A549 (cell line): ENCODE measurements at regions not wholly inside any gene's neighbourhood (a gene's known extent, or its start where the extent isn't known, plus 50 kb on each side); places are given as distances from the start of the nearest gene placed in this dataset.

Experiments used
- ATAC-seq, 2 experiments: fragments of 200-7000 bp in 1 of 2; fragments of >200 bp in 1 of 2; cut with Nextera tagmentation in 1 of 2; cut with Tn5 transposase in 1 of 2; 3 replicates each; pipeline versions ENCODE4 v1.8.0 to v1.9.1; 2018 to 2020; ENCODE audit warnings: mild to moderate bottlenecking in 1 of 2, moderate library complexity in 1 of 2
- CTCF ChIA-PET: fragments of 300-600 bp; sonication (Branson Sonifier 250); formaldehyde crosslinking; extraction: SDS; loops from one replicate; lab custom pipeline; 2021; ENCODE audit warnings: antibody characterized with exemption, inconsistent platforms; lab: Yijun Ruan, JAX
- POLR2A ChIA-PET: fragments of 350-600 bp; formaldehyde crosslinking; extraction: SDS; loops from one replicate; lab custom pipeline; 2021; ENCODE audit warnings: antibody characterized with exemption, inconsistent platforms; lab: Yijun Ruan, JAX
- DNase-seq, 2 experiments: peaks; one replicate each; pipeline versions ENCODE4 v3.0.0 to v3.0.0-alpha.2; 2011 to 2016; ENCODE audit warnings: low read depth in 1 of 2, low spot score in 1 of 2
- FAIRE-seq: peaks from 2 replicates; lab custom pipeline; 2011; peaks lifted over from hg19 to GRCh38; lab: Jason Lieb, UNC
- H3K27ac ChIP-seq, 2 experiments: fragments of >200 bp; sonication (Bioruptor Twin); formaldehyde crosslinking; 3 replicates each; pipeline ENCODE4 v1.5.1; 2016 to 2017
- H3K4me1 ChIP-seq: fragments of >200 bp; sonication (Bioruptor Twin); formaldehyde crosslinking; 3 replicates; pipeline ENCODE4 v1.6.1; 2016
- H3K4me2 ChIP-seq: fragments of >200 bp; sonication (Bioruptor Twin); formaldehyde crosslinking; 3 replicates; pipeline ENCODE4 v1.6.1; 2016
- H3K4me3 ChIP-seq: fragments of >200 bp; sonication (Bioruptor Twin); formaldehyde crosslinking; 3 replicates; pipeline ENCODE4 v1.5.1; 2016
- H3K9me3 ChIP-seq: fragments of >200 bp; sonication (Bioruptor Twin); formaldehyde crosslinking; 3 replicates; pipeline ENCODE4 v1.6.1; 2016
- CHD4 ChIP-seq: fragments of 200-600 bp; sonication (generic); IDR thresholded peaks from 2 replicates; pipeline ENCODE4 v1.6.1; 2016; ENCODE audit warnings: antibody characterized with exemption, mild to moderate bottlenecking, borderline replicate concordance
- ELK1 ChIP-seq: fragments of 150-350 bp; IDR thresholded peaks from 2 replicates; pipeline ENCODE4 v1.6.1; 2014; ENCODE audit warnings: low read depth, mild to moderate bottlenecking, low read length
- FOSB ChIP-seq: fragments of 250-450 bp; sonication (Bioruptor Pico); IDR thresholded peaks from 2 replicates; pipeline ENCODE4 v1.5.0; 2020; ENCODE audit warnings: mild to moderate bottlenecking, moderate library complexity
- FOXS1 ChIP-seq: fragments of 250-450 bp; sonication (Bioruptor Pico); IDR thresholded peaks from 2 replicates; pipeline ENCODE4 v1.5.0; 2020; ENCODE audit warnings: mild to moderate bottlenecking, moderate library complexity
- GATA3 ChIP-seq: IDR thresholded peaks from 2 replicates; pipeline ENCODE4 v1.6.1; 2012; ENCODE audit warnings: borderline replicate concordance
- HDAC2 ChIP-seq: fragments of 200-600 bp; sonication (generic); IDR thresholded peaks from 2 replicates; pipeline ENCODE4 v1.6.1; 2016
- HOXA7 ChIP-seq: fragments of 250-450 bp; sonication (Bioruptor Pico); IDR thresholded peaks from 2 replicates; pipeline ENCODE4 v1.5.0; 2020; ENCODE audit warnings: mild to moderate bottlenecking, moderate library complexity
- HOXB13 ChIP-seq: fragments of 250-450 bp; sonication (Bioruptor Pico); IDR thresholded peaks from 2 replicates; pipeline ENCODE4 v1.5.0; 2020; ENCODE audit warnings: low read depth, mild to moderate bottlenecking, moderate library complexity
- KDM1A ChIP-seq: fragments of 200-600 bp; sonication (generic); IDR thresholded peaks from 2 replicates; pipeline ENCODE4 v1.6.1; 2016; ENCODE audit warnings: low read depth, mild to moderate bottlenecking
- MAZ ChIP-seq: fragments of 150-350 bp; IDR thresholded peaks from 2 replicates; pipeline ENCODE4 v1.6.1; 2014; ENCODE audit warnings: antibody characterized with exemption, low read depth, low read length, borderline replicate concordance
- POLR2AphosphoS2 ChIP-seq: conservative IDR thresholded peaks from 2 replicates; pipeline ENCODE4 v1.6.1; 2012; ENCODE audit warnings: low read length, improper control_type of control experiment, inconsistent platforms
- REST ChIP-seq: fragments of 200-600 bp; sonication (generic); IDR thresholded peaks from 2 replicates; pipeline ENCODE4 v1.6.1; 2016; ENCODE audit warnings: antibody characterized with exemption, mild to moderate bottlenecking, moderate library complexity
- RNF2 ChIP-seq: fragments of 200-600 bp; sonication (generic); IDR thresholded peaks from 2 replicates; pipeline ENCODE4 v1.6.1; 2016; ENCODE audit warnings: low read depth, mild to moderate bottlenecking, antibody characterized with exemption, moderate library complexity, borderline replicate concordance
- SMC3 ChIP-seq: fragments of >200 bp; sonication (Bioruptor Twin); formaldehyde crosslinking; IDR thresholded peaks from 3 replicates; pipeline ENCODE4 v1.6.1; 2018; ENCODE audit warnings: inconsistent platforms
- SREBF2 ChIP-seq: fragments of 450-650 bp; IDR thresholded peaks from 2 replicates; pipeline ENCODE4 v1.6.1; 2014; ENCODE audit warnings: mild to moderate bottlenecking, moderate library complexity
- ZSCAN20 ChIP-seq: fragments of 250-450 bp; sonication (Bioruptor Pico); IDR thresholded peaks from 2 replicates; pipeline ENCODE4 v1.8.0; 2022; ENCODE audit warnings: mild to moderate bottlenecking, moderate library complexity
- WGBS: methylation state at CpG from one replicate; pipeline ENCODE4 v1.1.6; 2017; ENCODE audit errors: missing lambda C conversion rate; 5-methylcytosine and 5-hydroxymethylcytosine counted together
- TF ChIP-seq, protein P1 (sequence below): IDR thresholded peaks from 2 replicates; pipeline ENCODE4 v1.6.1; 2012; ENCODE audit warnings: low read depth, borderline replicate concordance

- FAIRE-seq = no peak
- no peaks in the 10 kb centered on the region for H3K9me3 ChIP-seq
- POLR2A ChIA-PET = no interaction called here
Observed at GRCh38 chr6:150514806-150515380, 84.8 kb upstream of the PLEKHG1 start.

DNA sequence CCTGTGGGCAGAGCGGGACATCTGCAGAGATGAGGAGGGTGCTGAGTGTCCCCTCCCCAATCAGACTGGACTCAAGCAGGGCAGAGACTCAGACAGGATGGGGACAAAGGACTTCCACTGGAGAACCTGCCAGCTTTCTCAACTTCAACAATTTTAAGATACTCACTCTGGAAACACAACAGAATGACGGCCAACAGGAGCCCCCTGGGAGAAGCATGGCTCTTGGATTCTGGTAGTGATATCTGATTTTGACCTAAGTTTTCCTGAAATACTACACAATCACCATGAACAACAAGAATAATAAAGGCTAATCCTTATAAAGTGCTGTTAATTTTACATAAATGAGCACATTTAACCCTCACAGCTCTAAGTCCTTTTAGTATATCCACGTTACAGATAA lies 83.5 kb upstream of the PLEKHG1 start:
- Histone ChIP-seq H3K4me3 (no peak overlapping the region), H3K27ac (no peak overlapping the region), H3K9me3 (no peaks in the 10 kb centered on the region), H3K4me1 (no peaks in the 10 kb centered on the region), H3K4me2 (no peak overlapping the region)
- WGBS = 21% methylated on average over 2 of the region's 3 CpGs
- ChIA-PET CTCF (no interaction called here), POLR2A (no interaction called here)
- DNase-seq (no peak), ATAC-seq (no peak), FAIRE-seq (no peak)
- no peak for TF ChIP-seq POLR2AphosphoS2

More at GRCh38 chr6:150514806-150515380, 84.8 kb upstream of the PLEKHG1 start:
- WGBS = 19% methylated on average over 2 of the region's 2 CpGs
- TF ChIP-seq CHD4 = no peak
- TF ChIP-seq SREBF2 = no peak
- TF ChIP-seq RNF2 = no peak
- TF ChIP-seq KDM1A = no peak
- no peak for TF ChIP-seq MAZ
- TF ChIP-seq REST = no peak
- no peak for TF ChIP-seq HOXB13
- TF ChIP-seq FOSB (CRISPR knock-in tag) = no peak
- TF ChIP-seq FOXS1 (CRISPR knock-in tag) = no peak
- TF ChIP-seq ZSCAN20 (CRISPR knock-in tag) = no peak
- TF ChIP-seq, protein P1, sequence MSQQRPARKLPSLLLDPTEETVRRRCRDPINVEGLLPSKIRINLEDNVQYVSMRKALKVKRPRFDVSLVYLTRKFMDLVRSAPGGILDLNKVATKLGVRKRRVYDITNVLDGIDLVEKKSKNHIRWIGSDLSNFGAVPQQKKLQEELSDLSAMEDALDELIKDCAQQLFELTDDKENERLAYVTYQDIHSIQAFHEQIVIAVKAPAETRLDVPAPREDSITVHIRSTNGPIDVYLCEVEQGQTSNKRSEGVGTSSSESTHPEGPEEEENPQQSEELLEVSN = no peak
- TF ChIP-seq SMC3 = no peak
- TF ChIP-seq GATA3 = no peak
- TF ChIP-seq HDAC2 = no peak
- TF ChIP-seq ELK1 = no peak
- DNase-seq (no peak), ATAC-seq (no peak)
- CTCF ChIA-PET = no interaction called here
- Histone ChIP-seq H3K4me2 (no peak overlapping the region), H3K4me3 (no peak overlapping the region), H3K27ac (no peak overlapping the region), H3K4me1 (no peaks in the 10 kb centered on the region)

DNA sequence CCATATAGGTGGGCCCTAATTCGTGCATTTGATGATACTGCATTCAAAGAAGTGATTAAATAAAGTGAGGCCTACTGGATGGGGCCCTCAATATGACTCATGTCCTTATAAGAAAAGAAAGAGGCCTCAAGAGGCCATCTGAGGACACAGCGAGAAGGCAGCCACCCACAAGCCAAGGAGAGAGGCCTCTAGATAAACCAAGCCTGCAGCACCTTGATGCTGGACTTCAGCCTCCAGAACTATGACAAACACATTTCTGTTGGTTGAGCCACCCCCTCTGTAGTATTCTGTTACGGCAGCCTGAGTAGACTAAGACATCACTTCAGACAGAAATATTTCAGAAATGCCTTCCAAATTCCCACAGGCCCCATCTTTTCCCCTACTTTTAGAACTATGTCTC lies 82.5 kb upstream of the PLEKHG1 start:
- H3K9me3 ChIP-seq = no peaks in the 10 kb centered on the region
- no peaks in the 10 kb centered on the region for H3K4me1 ChIP-seq
- H3K27ac ChIP-seq = no peak overlapping the region
- ATAC-seq (no peak), DNase-seq (no peak), FAIRE-seq (no peak)
- CTCF ChIA-PET = no interaction called here
- no peak overlapping the region for H3K4me3 ChIP-seq
- POLR2A ChIA-PET = no interaction called here
- H3K4me2 ChIP-seq = no peak overlapping the region
- TF ChIP-seq, protein P1 = no peak
- no peak for TF ChIP-seq HOXA7 (CRISPR knock-in tag)
- 53% methylated on average over 3 of the region's 3 CpGs for WGBS
